Erythroblast (primary cell): ENCODE measurements at regions not wholly inside any gene's neighbourhood (a gene's known extent, or its start where the extent isn't known, plus 50 kb on each side); places are given as distances from the start of the nearest gene placed in this dataset.
"Not testable (repeated sequence)": the region's sequence is repeated elsewhere in the genome, so short reads cannot be mapped to it uniquely, and the experiment has no call there.

ENCODE experiments used
- DNase-seq, 2 experiments: peaks; one replicate each; lab custom pipeline; 2025; lab: John Stamatoyannopoulos, UW
- GATA1 ChIP-seq: IDR thresholded peaks from 2 replicates; pipeline ENCODE4 v1.6.1; 2011; ENCODE audit warnings: low read depth, mild to moderate bottlenecking, control low read depth, low read length, moderate library complexity
- POLR2A ChIP-seq: IDR thresholded peaks from 2 replicates; pipeline ENCODE4 v1.6.1; 2011; ENCODE audit warnings: mild to moderate bottlenecking, low read length

DNA sequence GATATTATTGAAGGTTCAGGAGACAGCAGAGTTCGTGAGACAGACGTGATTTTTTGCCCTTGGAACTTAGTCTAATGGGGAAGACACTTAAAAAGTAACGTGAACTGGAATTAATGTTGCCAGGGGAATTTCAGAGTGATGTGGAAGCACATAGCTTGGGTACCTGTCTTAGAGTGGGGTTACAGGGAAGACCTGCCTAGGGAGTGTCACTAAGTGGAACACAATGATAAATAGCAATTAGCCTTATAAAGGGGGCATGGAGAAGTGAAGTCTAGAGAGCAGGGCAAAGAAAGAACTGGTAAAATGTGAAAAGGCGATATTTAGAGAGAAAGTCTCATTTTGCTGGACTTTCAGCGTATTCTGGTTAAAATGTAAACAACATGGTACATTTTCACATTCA, 306.0 kb upstream of the TCF4 start:
- TF ChIP-seq POLR2A (no peak), GATA1 (no peak)
- DNase-seq = no peak

- DNase-seq = not testable (repeated sequence)
Measured at GRCh38 chr18:55892862-55893813, 305.1 kb upstream of the TCF4 start.

DNA sequence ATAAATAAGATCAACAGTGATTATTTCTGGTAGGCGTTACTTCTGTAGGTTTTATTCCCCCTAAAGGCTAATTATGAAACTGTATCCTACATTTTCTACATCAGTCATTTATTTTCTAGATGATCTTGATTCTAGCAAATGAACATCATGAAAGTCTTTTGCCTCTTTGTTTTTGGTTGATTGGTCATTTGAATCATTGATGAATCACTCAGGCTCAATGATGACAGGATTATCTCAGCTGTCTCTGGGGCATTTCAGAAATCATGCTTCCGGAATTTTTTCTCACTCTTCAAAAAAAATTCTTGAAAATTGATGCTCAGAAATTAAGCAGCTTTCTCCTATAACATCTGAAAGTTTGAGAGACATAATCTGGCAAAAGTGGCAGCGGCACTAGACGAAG, 298.9 kb upstream of the TCF4 start:
- TF ChIP-seq GATA1 = no peak
- TF ChIP-seq POLR2A = no peak

DNA sequence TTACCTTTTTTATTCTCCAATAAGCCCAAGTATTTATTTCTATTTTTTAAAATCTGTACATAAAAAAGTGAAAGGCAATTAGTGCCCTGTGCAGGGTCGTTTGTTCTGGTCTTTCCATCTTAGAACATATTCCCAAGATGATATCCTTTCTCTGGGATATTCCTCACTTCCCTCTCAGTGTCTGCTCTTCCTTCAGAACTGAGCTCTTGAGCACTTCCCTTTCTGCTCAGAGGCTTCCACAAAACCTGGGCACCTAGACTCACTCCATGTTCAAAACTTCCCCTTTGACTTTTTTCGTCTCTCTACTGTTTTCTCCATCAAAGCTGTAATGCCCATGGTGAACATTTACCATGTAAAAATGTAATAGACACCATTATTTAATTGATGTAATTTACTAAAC, 296.5 kb upstream of the TCF4 start:
- TF ChIP-seq GATA1 = no peak
- TF ChIP-seq POLR2A = no peak
- no peak for DNase-seq

More for the DNA sequence above, 298.9 kb upstream of the TCF4 start:
- no peak for DNase-seq

DNA sequence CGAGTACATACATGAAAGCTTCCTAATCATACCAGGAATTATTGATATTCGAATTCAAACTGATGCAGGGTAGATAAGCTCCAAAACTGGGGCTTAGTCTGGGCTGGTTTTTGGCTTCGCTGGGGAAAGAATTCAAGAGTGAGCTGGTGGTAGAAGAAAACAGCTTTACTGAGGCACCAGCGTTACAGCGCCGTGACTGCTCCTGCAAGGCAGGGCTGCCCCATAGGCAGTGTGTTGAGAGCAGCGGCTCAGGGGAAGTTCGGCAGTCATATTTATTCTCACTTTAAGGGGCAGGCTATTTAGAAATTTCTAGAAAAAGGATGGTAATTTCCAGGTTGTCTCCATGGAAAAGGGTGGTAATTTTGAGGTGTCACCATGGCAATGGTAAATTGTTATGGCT, 292.6 kb upstream of the TCF4 start:
- DNase-seq = no peak
- TF ChIP-seq POLR2A = no peak
- TF ChIP-seq GATA1 = no peak

- TF ChIP-seq POLR2A = no peak
- DNase-seq = no peak
Measured at GRCh38 chr18:55879331-55879730, 291.3 kb upstream of the TCF4 start.

GRCh38 chr18:55878224-55878623, 290.2 kb upstream of the TCF4 start:
- DNase-seq = no peak
- TF ChIP-seq GATA1 = no peak
- no peak for TF ChIP-seq POLR2A

GRCh38 chr18:55877321-55877720, 289.3 kb upstream of the TCF4 start:
- TF ChIP-seq GATA1 (no peak), POLR2A (no peak)
- DNase-seq = no peak

DNA sequence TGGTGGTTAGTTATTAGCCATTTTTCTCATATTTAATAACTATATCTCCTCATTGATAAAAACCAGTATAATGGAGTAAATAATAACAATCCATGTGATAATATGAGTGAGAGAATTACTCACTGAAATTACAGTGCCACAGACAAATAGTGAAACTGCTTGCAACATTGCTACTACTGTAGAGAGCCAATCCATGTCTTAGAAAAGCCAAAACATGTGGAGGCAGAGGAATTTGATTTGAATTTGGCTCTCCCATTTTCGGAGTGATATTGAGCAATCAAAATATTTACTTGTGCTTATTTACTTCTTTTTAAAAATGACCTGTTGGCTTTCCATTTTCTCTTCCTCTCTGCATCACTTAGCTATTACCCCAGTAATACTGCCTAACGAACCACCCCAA, 288.3 kb upstream of the TCF4 start:
- no peak for DNase-seq
- TF ChIP-seq POLR2A (no peak), GATA1 (no peak)

GRCh38 chr18:55875371-55875901, 287.4 kb upstream of the TCF4 start:
- no peak for DNase-seq
- TF ChIP-seq GATA1 (no peak), POLR2A (no peak)

- DNase-seq = no peak
- no peak for TF ChIP-seq GATA1
- TF ChIP-seq POLR2A = no peak
Measured at GRCh38 chr18:55869556-55870501, 281.8 kb upstream of the TCF4 start.

DNA sequence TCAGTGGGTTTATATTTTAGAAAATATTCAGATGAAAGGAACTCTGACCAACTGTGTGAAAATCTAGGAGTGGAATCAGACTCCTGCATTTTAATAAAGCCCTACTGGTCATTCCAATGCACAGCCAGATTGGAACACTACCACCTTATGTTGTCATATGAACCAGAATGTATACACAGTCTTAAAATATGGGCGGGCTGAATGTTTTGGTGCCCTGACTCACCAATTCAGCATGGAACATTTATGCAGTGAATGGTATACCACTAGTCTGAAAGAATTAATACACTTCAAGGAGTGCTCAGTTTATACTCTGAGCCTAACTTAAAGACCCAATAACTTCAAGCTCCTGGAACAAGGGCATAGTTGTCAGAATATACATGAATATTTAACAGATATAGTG, 280.9 kb upstream of the TCF4 start:
- DNase-seq = no peak
- TF ChIP-seq POLR2A = no peak
- no peak for TF ChIP-seq GATA1

- no peak for TF ChIP-seq POLR2A
- TF ChIP-seq GATA1 = no peak
- no peak for DNase-seq
Measured at GRCh38 chr18:55866886-55867285, 278.9 kb upstream of the TCF4 start.

DNA sequence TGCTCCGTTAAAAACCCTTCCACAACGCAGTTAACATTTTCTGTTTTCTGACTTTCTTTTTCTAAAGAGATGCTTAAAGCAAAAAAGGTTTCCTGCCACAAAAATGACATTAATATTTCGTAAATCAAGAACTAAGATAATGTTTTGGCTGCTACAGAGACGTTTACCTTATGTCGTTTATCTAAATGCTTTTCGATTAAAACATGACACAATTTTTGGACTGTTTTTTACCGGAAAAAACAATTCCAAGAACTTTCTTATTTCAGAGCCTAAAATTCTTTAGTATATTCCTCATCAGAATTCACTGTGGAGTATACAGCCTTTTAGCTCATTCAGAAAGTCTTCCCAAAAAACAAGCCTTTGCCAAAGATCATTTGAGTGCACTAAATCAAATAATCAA, 278.0 kb upstream of the TCF4 start:
- no peak for DNase-seq
- no peak for TF ChIP-seq GATA1
- no peak for TF ChIP-seq POLR2A

DNA sequence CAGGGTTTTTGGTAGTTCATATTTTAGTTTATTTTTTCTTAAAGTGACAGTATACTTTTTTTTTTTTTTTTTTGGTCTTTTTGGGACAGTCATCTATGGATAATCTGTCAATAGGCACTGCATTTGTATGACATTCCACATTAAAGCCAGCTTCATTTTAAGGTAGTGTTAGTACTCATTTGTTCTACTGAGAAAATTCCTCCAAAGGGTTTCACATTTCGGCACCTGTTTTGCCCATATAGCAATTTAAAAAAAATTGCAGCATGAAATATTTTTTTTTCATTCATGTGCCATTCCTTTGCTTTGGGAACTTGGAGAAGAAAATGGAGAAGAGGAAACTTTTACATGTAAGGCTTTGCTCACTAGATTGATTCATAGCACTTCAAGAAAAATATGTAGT, 276.3 kb upstream of the TCF4 start:
- TF ChIP-seq POLR2A (no peak), GATA1 (no peak)
- no peak for DNase-seq
